Stimulated activated naive CD8-positive, alpha-beta T cell treated with anti-CD3 and anti-CD28 coated beads, Interleukin-15, amount 100 ng/mL, for 72 hours (primary cell): ENCODE measurements at regions not wholly inside any gene's neighbourhood (a gene's known extent, or its start where the extent isn't known, plus 50 kb on each side); places are given as distances from the start of the nearest gene placed in this dataset.

Experiments
- ATAC-seq: fragments of 150-1000 bp; cut with Tn5 transposase; 2 replicates; pipeline ENCODE4 v1.10.0; 2021; ENCODE audit warnings: mild to moderate bottlenecking, moderate library complexity
- DNase-seq, 2 donors: peaks; one replicate each; pipeline ENCODE4 v3.0.0; 2021 to 2022
- H3K27ac Mint-ChIP-seq, 2 donors: one replicate each; pipeline ENCODE4 v1.8.0; 2022; ENCODE audit warnings: mild to moderate bottlenecking in 2 of 2, mixed read lengths in 2 of 2, moderate library complexity in 2 of 2
- H3K27me3 Mint-ChIP-seq: one replicate; pipeline ENCODE4 v1.8.0; 2022; ENCODE audit warnings: mixed read lengths
- H3K4me1 Mint-ChIP-seq: one replicate; pipeline ENCODE4 v1.8.0; 2022; ENCODE audit warnings: mild to moderate bottlenecking, mixed read lengths
- H3K4me3 Mint-ChIP-seq, 2 donors: one replicate each; pipeline ENCODE4 v1.8.0; 2022; ENCODE audit warnings: mild to moderate bottlenecking in 2 of 2, mixed read lengths in 2 of 2, moderate library complexity in 1 of 2
- H3K9me3 Mint-ChIP-seq, 2 donors: one replicate each; pipeline ENCODE4 v1.8.0; 2022; ENCODE audit warnings: mixed read lengths in 2 of 2

GRCh38 chr13:50401049-50401505 is 385.8 kb downstream of the KCNRG start:
- Mint-ChIP-seq H3K27ac (no peak overlapping the region), H3K4me1 (no peaks in the 10 kb centered on the region), H3K9me3 (no peaks in the 10 kb centered on the region), H3K27me3 (peaks cover 17% of the 10 kb centered on the region), H3K4me3 (no peak overlapping the region)
- DNase-seq = no peak
- ATAC-seq = no peak

DNA sequence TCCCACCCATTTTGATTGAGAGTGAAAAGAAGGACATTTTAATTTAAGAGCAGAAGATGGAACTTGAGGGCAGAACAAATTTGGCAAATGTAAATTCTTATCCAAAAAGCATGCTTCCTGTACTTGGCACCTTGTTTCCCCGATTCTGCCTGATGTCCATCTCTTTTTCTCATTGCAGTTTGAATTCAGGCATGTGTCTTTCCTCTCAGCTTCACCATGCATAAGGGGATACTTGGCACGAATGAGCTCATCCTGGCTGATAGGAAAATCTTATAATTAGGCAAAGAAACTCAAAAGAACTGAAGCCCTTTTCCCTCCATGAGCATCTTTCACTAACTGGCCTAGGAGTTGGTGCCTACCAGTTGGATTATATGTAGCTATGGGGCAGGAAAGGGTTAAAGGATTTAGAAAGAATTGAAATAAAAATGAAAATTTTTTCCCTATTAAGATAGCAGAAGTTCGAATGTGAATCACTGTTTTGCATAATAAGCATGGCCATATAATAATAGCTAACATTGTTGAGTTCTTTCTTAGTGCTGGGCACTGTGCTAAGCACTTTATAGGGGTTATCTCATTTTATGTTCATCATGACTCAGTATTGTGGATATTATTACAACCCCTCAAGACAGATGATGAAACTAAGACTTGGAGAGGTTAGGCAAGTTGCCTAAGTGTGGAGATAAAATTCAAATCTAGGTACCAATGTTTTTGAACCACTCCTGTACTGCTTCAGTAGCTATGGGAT is 386.6 kb downstream of the KCNRG start:
- Mint-ChIP-seq H3K4me3 (no peak overlapping the region), H3K27ac (no peak overlapping the region), H3K4me1 (no peaks in the 10 kb centered on the region), H3K9me3 (no peaks in the 10 kb centered on the region), H3K27me3 (peaks cover 17% of the 10 kb centered on the region)
- ATAC-seq (no peak), DNase-seq (no peak)

DNA sequence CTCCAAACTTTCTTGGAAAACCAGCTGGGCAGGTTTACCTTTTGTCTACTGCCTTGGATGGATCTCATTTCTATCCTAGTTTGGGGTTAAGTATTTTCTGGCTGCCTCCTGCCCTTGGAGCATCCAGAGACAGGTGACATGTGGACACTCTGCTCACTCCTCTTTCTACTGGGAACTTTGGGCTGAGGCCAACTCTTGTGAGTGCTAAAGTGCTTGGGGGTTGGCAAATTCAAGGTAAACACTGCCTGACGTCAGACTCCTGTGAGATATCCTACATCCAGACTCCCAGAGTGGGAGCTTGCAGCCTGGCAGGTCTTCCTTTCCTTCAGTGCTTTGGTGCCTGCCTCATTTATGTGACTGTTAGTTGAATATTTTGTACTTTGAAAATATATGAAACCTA is 388.1 kb downstream of the KCNRG start:
- Mint-ChIP-seq H3K27me3 (peaks cover 17% of the 10 kb centered on the region), H3K9me3 (no peaks in the 10 kb centered on the region), H3K4me1 (no peaks in the 10 kb centered on the region), H3K27ac (no peak overlapping the region), H3K4me3 (no peak overlapping the region)
- no peak for DNase-seq
- ATAC-seq = no peak

DNA sequence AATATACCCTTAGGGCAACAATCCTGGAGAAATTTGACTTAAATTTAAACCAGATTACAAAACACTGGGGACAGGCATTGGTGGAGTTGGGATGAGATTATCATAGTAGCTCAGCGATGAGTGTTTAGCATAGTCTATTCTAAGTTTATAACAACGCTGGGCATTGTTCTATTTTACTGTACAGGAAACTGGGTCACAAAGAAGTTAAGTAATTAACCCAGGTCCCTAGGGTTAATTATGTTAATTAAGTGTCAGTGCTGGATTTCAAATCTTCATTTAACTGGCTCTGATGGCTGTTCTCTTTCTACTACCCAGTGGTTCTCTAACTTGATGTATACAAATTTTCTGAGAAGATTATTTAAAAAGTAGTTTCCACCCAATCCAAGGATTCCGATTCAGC is 388.9 kb downstream of the KCNRG start:
- Mint-ChIP-seq H3K4me1 (peaks cover 3% of the 10 kb centered on the region), H3K27ac (no peak overlapping the region), H3K9me3 (no peaks in the 10 kb centered on the region), H3K4me3 (no peak overlapping the region), H3K27me3 (peaks cover 21% of the 10 kb centered on the region)
- no peak for DNase-seq
- ATAC-seq = no peak

DNA sequence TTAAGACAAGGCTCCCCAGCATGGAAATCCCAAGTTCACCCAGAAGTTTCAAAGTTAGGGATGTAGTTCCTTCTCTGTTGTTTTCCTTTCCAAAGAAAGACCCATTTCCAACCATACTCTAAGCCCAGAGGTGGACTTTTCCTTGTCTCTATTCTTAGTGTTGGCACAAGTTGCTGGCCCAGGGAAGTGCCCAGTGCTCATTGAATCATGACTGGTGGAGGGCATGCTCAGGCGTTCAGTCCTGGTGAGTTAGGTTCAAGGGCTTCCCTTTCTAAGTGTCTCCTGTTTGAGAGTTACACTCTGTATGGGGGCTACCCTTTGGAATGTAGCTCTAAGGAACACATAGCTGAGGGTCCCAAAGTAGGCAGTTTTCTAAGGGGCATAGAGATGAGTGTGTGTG is 389.5 kb downstream of the KCNRG start:
- H3K27ac Mint-ChIP-seq = no peak overlapping the region
- H3K27me3 Mint-ChIP-seq = peaks cover 25% of the 10 kb centered on the region
- no peak overlapping the region for H3K4me3 Mint-ChIP-seq
- no peak for ATAC-seq
- peaks cover 7% of the 10 kb centered on the region for H3K4me1 Mint-ChIP-seq
- DNase-seq = no peak
- H3K9me3 Mint-ChIP-seq = no peaks in the 10 kb centered on the region

DNA sequence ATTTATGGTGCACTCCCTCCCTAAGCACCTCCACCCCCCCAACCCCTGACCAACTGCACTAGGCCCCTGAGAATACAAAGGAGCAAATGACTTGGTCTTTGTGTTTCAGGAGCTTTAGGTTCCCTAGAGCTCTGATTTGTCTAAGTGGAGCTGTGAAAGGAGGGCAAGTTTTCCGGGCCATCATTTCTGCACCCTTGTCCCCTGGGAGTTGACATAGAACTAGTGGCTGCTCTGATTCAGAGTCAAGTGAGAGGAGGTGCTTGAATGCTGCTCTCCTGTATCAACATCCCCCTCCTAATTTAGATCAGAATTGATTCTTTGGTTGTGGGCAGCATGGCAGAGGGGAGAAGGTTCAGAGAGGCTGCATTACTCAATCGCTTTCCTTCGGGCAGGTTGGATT is 391.6 kb downstream of the KCNRG start:
- Mint-ChIP-seq H3K4me3 (no peak overlapping the region), H3K27me3 (peaks cover 28% of the 10 kb centered on the region), H3K4me1 (peaks cover 16% of the 10 kb centered on the region), H3K9me3 (no peaks in the 10 kb centered on the region), H3K27ac (no peak overlapping the region)
- DNase-seq = no peak
- ATAC-seq = no peak

DNA sequence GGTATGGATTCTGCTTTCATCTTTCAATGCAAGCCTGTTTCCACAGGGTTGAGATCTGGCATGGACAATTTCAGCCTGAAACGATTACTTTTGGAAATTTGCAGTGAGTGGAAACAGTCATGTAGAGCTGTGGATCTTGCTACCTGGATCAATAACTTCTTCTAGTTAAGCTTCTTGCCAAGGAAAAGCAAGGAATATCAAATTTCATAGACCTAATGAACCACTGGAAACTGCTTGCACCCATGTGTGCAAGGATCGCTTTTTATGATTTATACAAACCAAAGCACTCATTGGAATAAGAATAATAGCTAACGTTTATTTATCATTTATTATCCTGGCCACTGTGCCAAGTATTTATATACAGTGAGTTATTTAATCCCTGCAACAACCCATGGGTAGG is 392.8 kb downstream of the KCNRG start:
- DNase-seq (no peak), ATAC-seq (no peak)
- no peak overlapping the region for H3K4me3 Mint-ChIP-seq
- H3K4me1 Mint-ChIP-seq = peaks cover 16% of the 10 kb centered on the region
- no peaks in the 10 kb centered on the region for H3K9me3 Mint-ChIP-seq
- peaks cover 23% of the 10 kb centered on the region for H3K27me3 Mint-ChIP-seq
- H3K27ac Mint-ChIP-seq = no peak overlapping the region

- peaks cover 16% of the 10 kb centered on the region for H3K4me1 Mint-ChIP-seq
- H3K4me3 Mint-ChIP-seq = no peak overlapping the region
- DNase-seq (no peak), ATAC-seq (no peak)
- peaks cover 35% of the 10 kb centered on the region for H3K27me3 Mint-ChIP-seq
- H3K27ac Mint-ChIP-seq = no peak overlapping the region
- peaks cover 0 to under 1% of the 10 kb centered on the region in 2 donors for H3K9me3 Mint-ChIP-seq
Observed at GRCh38 chr13:50409220-50409619, 394.0 kb downstream of the KCNRG start.

GRCh38 chr13:50410921-50411746 is 395.9 kb downstream of the KCNRG start:
- DNase-seq = no peak
- Mint-ChIP-seq H3K4me1 (peaks cover 16% of the 10 kb centered on the region), H3K4me3 (no peak overlapping the region), H3K27me3 (peaks cover 39% of the 10 kb centered on the region), H3K9me3 (peaks cover 6 to 15% of the 10 kb centered on the region in 2 donors), H3K27ac (no peak overlapping the region)
- ATAC-seq = no peak

DNA sequence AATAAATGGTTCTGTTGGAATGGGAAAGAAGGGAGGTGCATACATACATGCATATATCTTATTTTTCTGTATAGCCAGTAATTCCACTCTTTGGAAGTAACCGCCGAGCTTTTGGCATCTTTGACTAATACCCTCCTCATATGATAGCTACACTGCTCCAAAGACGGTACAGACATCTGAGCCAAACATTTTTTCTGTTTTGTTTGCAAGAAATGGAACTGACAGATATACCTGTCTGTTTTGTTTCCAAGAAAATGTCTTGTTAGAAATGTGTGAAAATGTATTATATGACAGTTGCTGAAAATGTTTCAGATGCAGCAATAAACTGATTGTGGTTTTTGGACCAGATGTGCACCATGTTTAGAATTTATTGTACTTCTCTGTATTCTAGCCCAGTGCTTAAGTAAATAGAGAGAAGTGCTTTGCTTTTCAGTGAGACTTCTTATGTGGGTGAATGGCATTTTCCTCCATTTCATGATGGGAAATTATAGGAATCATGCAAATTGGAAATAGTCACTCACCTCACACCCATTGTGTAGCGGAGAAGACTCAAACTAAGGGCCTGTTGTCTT is 396.9 kb downstream of the KCNRG start:
- Mint-ChIP-seq H3K27me3 (peaks cover 39% of the 10 kb centered on the region), H3K4me1 (peaks cover 16% of the 10 kb centered on the region), H3K4me3 (no peak overlapping the region), H3K9me3 (peaks cover 6 to 22% of the 10 kb centered on the region in 2 donors), H3K27ac (no peak overlapping the region)
- ATAC-seq = no peak
- no peak for DNase-seq

DNA sequence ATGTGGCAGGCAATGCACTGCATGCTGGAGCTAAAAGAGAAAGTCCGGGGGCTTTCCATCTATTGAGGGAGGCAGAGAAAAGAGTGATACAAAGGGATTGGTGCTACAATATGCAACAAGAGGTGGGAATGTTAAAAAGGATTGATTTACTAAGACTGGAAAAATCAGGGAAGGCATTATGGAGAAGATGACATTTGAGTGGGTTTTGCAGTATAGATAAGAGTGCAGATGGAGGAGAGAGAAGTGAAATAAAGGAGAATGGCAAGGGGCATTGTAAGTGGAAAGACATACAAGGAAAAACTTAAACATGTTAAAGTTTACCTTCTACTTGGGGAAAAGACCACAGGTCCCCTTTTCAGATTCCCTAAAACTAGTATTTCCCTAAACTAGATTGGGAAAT is 399.4 kb downstream of the KCNRG start:
- Mint-ChIP-seq H3K27ac (no peak overlapping the region), H3K9me3 (peaks cover 6 to 22% of the 10 kb centered on the region in 2 donors), H3K4me3 (no peak overlapping the region), H3K4me1 (peaks cover 10% of the 10 kb centered on the region), H3K27me3 (peaks cover 32% of the 10 kb centered on the region)
- DNase-seq (no peak), ATAC-seq (no peak)

- Mint-ChIP-seq H3K27ac (peak overlapping the region in 1 of 2 donors; percentile 74), H3K4me1 (peaks cover 10% of the 10 kb centered on the region), H3K4me3 (no peak overlapping the region), H3K27me3 (peaks cover 34% of the 10 kb centered on the region), H3K9me3 (peaks cover 6 to 22% of the 10 kb centered on the region in 2 donors)
- no peak for DNase-seq
- ATAC-seq = no peak
Observed at GRCh38 chr13:50415428-50415827, 400.2 kb downstream of the KCNRG start.

GRCh38 chr13:50417597-50417996 is 402.4 kb downstream of the KCNRG start:
- peaks cover 6 to 22% of the 10 kb centered on the region in 2 donors for H3K9me3 Mint-ChIP-seq

DNA sequence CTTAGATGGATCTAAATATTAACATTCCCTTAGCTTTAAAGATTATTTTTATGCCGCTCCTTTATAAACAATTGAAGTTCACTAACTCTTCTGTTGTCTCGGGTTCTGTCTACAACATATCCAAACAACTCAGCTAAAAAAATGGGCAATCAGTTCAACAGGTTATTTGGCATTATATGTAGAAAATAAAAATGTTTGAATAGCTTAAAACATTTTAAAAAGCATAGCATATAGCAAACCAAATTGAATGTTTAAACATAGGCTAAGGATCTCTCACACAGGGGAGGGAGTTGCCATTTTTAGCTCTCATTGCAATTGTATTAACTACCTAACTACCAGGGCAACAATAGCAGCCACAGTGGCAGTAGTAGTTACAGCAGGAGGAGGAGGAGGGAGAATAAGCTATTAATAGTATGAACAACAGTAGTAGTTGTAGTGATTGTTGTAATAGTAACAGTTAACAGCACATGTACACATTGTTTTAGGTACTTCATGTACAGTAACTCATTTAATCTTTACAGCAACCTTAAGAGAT is 404.2 kb downstream of the KCNRG start:
- peaks cover 27% of the 10 kb centered on the region for H3K4me1 Mint-ChIP-seq
- no peak overlapping the region for H3K4me3 Mint-ChIP-seq
- H3K27ac Mint-ChIP-seq = no peak overlapping the region
- DNase-seq = no peak
- ATAC-seq = no peak
- H3K9me3 Mint-ChIP-seq = peaks cover 6 to 20% of the 10 kb centered on the region in 2 donors
- H3K27me3 Mint-ChIP-seq = peaks cover 9% of the 10 kb centered on the region

More at GRCh38 chr13:50417597-50417996, 402.4 kb downstream of the KCNRG start:
- DNase-seq (no peak), ATAC-seq (no peak)
- Mint-ChIP-seq H3K27me3 (peaks cover 23% of the 10 kb centered on the region), H3K4me3 (no peak overlapping the region), H3K27ac (no peak overlapping the region), H3K4me1 (peaks cover 12% of the 10 kb centered on the region)

- no peak for DNase-seq
Observed at GRCh38 chr13:50419896-50420295, 404.7 kb downstream of the KCNRG start.

More at GRCh38 chr13:50419896-50420295, 404.7 kb downstream of the KCNRG start:
- peaks cover 6 to 15% of the 10 kb centered on the region in 2 donors for H3K9me3 Mint-ChIP-seq
- H3K27me3 Mint-ChIP-seq = peaks cover 6% of the 10 kb centered on the region
- ATAC-seq = no peak
- H3K4me3 Mint-ChIP-seq = no peak overlapping the region
- peaks cover 28% of the 10 kb centered on the region for H3K4me1 Mint-ChIP-seq
- H3K27ac Mint-ChIP-seq = no peak overlapping the region
